ENCODE measurements at regions not wholly inside any gene's neighbourhood (a gene's known extent, or its start where the extent isn't known, plus 50 kb on each side); places are given as distances from the start of the nearest gene placed in this dataset.

DNA sequence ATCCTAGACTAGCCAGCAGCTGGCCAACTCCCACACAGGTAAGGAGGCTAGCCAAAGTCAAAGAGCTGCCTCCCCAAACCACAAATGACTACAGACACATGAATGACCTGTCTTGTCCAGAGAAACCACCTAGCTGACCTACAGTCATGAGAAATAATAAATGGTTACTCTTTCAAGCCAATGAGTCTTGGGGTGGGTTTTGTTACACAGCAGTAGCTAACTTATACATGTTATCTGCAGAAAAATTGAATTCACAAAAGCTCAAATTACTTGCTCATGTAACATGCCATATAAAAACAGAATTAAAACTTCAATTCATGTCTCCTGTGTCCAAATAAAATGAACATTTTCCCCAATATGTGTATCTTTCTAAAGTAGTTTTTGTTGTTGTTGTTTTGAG, 307.4 kb upstream of the NR2F2 start:
- TF ChIP-seq, protein P1, sequence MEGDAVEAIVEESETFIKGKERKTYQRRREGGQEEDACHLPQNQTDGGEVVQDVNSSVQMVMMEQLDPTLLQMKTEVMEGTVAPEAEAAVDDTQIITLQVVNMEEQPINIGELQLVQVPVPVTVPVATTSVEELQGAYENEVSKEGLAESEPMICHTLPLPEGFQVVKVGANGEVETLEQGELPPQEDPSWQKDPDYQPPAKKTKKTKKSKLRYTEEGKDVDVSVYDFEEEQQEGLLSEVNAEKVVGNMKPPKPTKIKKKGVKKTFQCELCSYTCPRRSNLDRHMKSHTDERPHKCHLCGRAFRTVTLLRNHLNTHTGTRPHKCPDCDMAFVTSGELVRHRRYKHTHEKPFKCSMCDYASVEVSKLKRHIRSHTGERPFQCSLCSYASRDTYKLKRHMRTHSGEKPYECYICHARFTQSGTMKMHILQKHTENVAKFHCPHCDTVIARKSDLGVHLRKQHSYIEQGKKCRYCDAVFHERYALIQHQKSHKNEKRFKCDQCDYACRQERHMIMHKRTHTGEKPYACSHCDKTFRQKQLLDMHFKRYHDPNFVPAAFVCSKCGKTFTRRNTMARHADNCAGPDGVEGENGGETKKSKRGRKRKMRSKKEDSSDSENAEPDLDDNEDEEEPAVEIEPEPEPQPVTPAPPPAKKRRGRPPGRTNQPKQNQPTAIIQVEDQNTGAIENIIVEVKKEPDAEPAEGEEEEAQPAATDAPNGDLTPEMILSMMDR (conservative IDR thresholded peaks at IDR 0.05 in 1 of 2, IDR thresholded peaks at IDR 0.05 in 1 of 2; ENCODE audit: low read depth in 1 of 2, low read length in 2 of 2), result no peak
- no peak for TF ChIP-seq EZH2 (IDR thresholded peaks at IDR 0.05; ENCODE audit: low read length, missing control alignments)

All from fibroblast of lung (primary cell).